Gastroesophageal sphincter (tissue), 4 donors: ENCODE measurements at regions not wholly inside any gene's neighbourhood (a gene's known extent, or its start where the extent isn't known, plus 50 kb on each side); places are given as distances from the start of the nearest gene placed in this dataset.

Experiments
- ATAC-seq: fragments of 150-250 bp; one replicate; pipeline ENCODE4 v1.9.1; 2016; ENCODE audit warnings: mild to moderate bottlenecking, moderate library complexity
- H3K27ac ChIP-seq, 4 donors: fragments of 200-600 bp; sonication (generic) in 3 of 4; 1 replicate in 3 of 4; 2 replicates in 1 of 4; pipeline ENCODE4 v1.5.1; 2016 to 2019
- H3K27me3 ChIP-seq: fragments of 200-600 bp; sonication (generic); one replicate; pipeline ENCODE4 v1.5.1; 2019
- H3K36me3 ChIP-seq, 2 donors: fragments of 200-600 bp; sonication (generic); one replicate each; pipeline ENCODE4 v1.5.1; 2019; ENCODE audit warnings: control low read depth in 1 of 2
- H3K4me1 ChIP-seq, 3 donors: fragments of 200-600 bp; sonication (generic); 1 replicate in 2 of 3; 2 replicates in 1 of 3; pipeline ENCODE4 v1.5.1; 2016 to 2019; ENCODE audit warnings: control low read depth in 2 of 3
- H3K4me3 ChIP-seq, 2 donors: fragments of 200-600 bp; sonication (generic); one replicate each; pipeline ENCODE4 v1.5.1; 2019; ENCODE audit warnings: mild to moderate bottlenecking in 1 of 2, moderate library complexity in 1 of 2
- H3K9me3 ChIP-seq, 3 donors: fragments of 200-600 bp; sonication (generic); one replicate each; pipeline ENCODE4 v1.5.1; 2017 to 2019; ENCODE audit warnings: control low read depth in 2 of 3
- EP300 ChIP-seq: sonication (generic); formaldehyde crosslinking; IDR thresholded peaks from one replicate; pipeline ENCODE4 v1.6.1; 2017; ENCODE audit warnings: antibody characterized with exemption, mild to moderate bottlenecking
- POLR2A ChIP-seq, 2 donors: fragments of 450-650 bp; IDR thresholded peaks; one replicate each; pipeline ENCODE4 v1.6.1; 2017; ENCODE audit warnings: antibody characterized with exemption in 2 of 2, mild to moderate bottlenecking in 2 of 2, moderate library complexity in 1 of 2
- POLR2AphosphoS5 ChIP-seq: sonication (generic); formaldehyde crosslinking; IDR thresholded peaks from one replicate; pipeline ENCODE4 v1.6.1; 2017; ENCODE audit warnings: antibody characterized with exemption
- WGBS, 2 donors: methylation state at CpG; one replicate each; pipeline ENCODE4 v1.1.5; 2018; ENCODE audit warnings: low coverage in 1 of 2; 5-methylcytosine and 5-hydroxymethylcytosine counted together
- TF ChIP-seq, protein P1 (sequence below), 4 experiments: fragments of 200-600 bp in 2 of 4; fragments of 450-650 bp in 2 of 4; sonication (generic) in 1 of 4; IDR thresholded peaks; one replicate each; pipeline ENCODE4 v1.5.1; 2017 to 2019; ENCODE audit warnings: antibody characterized with exemption in 4 of 4, mild to moderate bottlenecking in 2 of 4, moderate library complexity in 2 of 4

DNA sequence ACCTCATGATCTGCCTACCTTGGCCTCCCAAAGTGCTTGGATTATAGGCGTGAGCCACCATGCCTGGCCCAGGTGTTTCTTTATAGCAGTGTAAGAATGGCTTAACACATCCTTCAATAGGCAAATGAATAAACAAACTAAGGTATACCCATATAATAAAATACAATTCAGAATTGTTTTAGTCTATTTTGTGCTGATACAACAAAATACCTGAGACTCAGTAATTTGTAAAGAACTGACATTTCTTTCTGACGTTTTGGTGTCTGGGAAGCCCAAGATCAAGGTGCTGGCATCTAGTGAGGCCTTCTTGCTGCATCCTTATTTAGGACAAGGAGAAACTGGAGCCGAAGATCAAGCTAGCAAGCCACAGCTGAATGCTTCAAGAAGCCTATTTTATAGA, 1372.1 kb upstream of the DDX18 start:
- Histone ChIP-seq H3K9me3 (peaks cover 0 to 18% (median 0%) of the 10 kb centered on the region in 3 donors), H3K27ac (no peak overlapping the region), H3K4me1 (no peaks in the 10 kb centered on the region), H3K36me3 (no peaks in the 10 kb centered on the region), H3K4me3 (no peak overlapping the region), H3K27me3 (no peaks in the 10 kb centered on the region)
- no peak for ATAC-seq
- no peak for TF ChIP-seq EP300
- no peak for TF ChIP-seq POLR2A (IDR thresholded peaks at IDR 0.05)
- TF ChIP-seq POLR2AphosphoS5 = no peak
- TF ChIP-seq, protein P1, sequence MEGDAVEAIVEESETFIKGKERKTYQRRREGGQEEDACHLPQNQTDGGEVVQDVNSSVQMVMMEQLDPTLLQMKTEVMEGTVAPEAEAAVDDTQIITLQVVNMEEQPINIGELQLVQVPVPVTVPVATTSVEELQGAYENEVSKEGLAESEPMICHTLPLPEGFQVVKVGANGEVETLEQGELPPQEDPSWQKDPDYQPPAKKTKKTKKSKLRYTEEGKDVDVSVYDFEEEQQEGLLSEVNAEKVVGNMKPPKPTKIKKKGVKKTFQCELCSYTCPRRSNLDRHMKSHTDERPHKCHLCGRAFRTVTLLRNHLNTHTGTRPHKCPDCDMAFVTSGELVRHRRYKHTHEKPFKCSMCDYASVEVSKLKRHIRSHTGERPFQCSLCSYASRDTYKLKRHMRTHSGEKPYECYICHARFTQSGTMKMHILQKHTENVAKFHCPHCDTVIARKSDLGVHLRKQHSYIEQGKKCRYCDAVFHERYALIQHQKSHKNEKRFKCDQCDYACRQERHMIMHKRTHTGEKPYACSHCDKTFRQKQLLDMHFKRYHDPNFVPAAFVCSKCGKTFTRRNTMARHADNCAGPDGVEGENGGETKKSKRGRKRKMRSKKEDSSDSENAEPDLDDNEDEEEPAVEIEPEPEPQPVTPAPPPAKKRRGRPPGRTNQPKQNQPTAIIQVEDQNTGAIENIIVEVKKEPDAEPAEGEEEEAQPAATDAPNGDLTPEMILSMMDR (IDR thresholded peaks at IDR 0.05) = no peak
- 69 to 100% methylated on average over 1 to 3 of the region's 3 CpGs for whole genome bisulfite sequencing, 2 donors

DNA sequence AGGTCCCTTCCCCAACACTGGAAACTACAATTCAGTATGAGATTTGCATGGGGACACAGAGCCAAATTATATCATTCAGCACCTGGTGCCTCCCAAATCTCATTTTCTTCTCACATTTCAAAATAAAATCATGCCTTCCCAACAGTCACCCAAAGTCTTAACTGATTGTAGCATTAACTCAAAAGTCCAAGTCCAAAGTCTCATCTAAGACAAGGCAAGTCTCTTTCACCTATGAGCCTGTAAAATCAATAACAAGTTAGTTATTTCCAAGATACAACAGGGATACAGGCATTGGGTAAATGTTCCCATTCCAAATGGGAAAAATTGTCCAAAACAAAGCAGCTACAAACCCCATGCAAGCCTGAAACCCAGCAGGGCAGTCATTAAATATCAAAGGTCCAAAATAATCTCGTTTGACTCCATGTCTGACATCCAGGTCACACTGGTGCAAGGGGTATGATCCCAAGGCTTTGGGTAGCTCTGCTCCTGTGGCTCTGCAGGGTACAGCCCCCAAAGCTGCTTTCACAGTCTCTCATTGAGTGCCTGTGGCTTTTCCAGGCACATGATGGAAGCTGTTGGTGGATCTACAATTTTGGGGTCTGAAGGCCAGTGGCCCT, 1370.1 kb upstream of the DDX18 start:
- peaks cover 0 to 18% (median 0%) of the 10 kb centered on the region in 3 donors for H3K9me3 ChIP-seq
- H3K4me1 ChIP-seq = no peaks in the 10 kb centered on the region
- H3K36me3 ChIP-seq = no peaks in the 10 kb centered on the region
- no peak overlapping the region for H3K27ac ChIP-seq
- H3K4me3 ChIP-seq = no peak overlapping the region
- WGBS, 2 donors = 50% methylated on average over 1 of the region's 1 CpG; no CpG with 5 or more reads in 1 of the 2 donors
- H3K27me3 ChIP-seq = no peaks in the 10 kb centered on the region
- no peak for ATAC-seq
- TF ChIP-seq POLR2AphosphoS5 = no peak
- no peak for TF ChIP-seq EP300
- no peak for TF ChIP-seq POLR2A (IDR thresholded peaks at IDR 0.05)
- TF ChIP-seq, protein P1 (IDR thresholded peaks at IDR 0.05) = no peak

DNA sequence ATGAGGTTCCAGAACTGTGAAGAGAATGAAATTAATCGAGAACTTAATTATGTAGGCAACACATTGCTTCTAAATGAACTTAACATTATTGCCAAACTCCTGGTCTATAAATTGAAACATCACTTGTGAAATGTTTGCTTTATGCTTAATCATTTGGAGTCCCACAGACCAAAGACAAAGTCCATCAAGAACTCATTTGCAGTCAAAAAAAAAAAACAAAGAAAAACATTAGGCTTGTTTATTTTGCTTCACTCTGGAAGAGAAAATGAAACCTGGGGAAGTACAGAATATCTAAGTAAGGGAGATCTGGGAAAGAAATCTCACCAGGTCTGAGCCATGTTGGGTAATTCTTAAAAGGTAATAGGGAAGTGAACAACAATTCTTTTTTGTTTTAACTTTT, 1363.5 kb upstream of the DDX18 start:
- no peak overlapping the region for H3K4me3 ChIP-seq
- ATAC-seq = no peak
- no peaks in the 10 kb centered on the region for H3K27me3 ChIP-seq
- TF ChIP-seq EP300 (no peak), POLR2AphosphoS5 (no peak), POLR2A (IDR thresholded peaks at IDR 0.05) (no peak)
- TF ChIP-seq, protein P1 (IDR thresholded peaks at IDR 0.05) = no peak
- H3K9me3 ChIP-seq = peaks cover 0 to 10% (median 0%) of the 10 kb centered on the region in 3 donors
- H3K36me3 ChIP-seq = no peaks in the 10 kb centered on the region
- H3K4me1 ChIP-seq = no peaks in the 10 kb centered on the region
- no peak overlapping the region for H3K27ac ChIP-seq
- WGBS, 2 donors = 86 to 100% methylated on average over 1 of the region's 1 CpG

GRCh38 chr2:116452651-116453050, 1361.8 kb upstream of the DDX18 start:
- no peak overlapping the region for H3K4me3 ChIP-seq
- H3K27me3 ChIP-seq = no peaks in the 10 kb centered on the region
- no peaks in the 10 kb centered on the region for H3K4me1 ChIP-seq
- TF ChIP-seq POLR2AphosphoS5 (no peak), POLR2A (IDR thresholded peaks at IDR 0.05) (no peak), EP300 (no peak)
- TF ChIP-seq, protein P1 (IDR thresholded peaks at IDR 0.05) = no peak
- no peaks in the 10 kb centered on the region for H3K36me3 ChIP-seq
- H3K9me3 ChIP-seq = peaks cover 0 to 19% (median 0%) of the 10 kb centered on the region in 3 donors
- no peak overlapping the region for H3K27ac ChIP-seq
- WGBS, 2 donors = 58 to 61% methylated on average over 2 of the region's 2 CpGs
- no peak for ATAC-seq

GRCh38 chr2:116456429-116456828, 1358.1 kb upstream of the DDX18 start:
- ATAC-seq = no peak
- TF ChIP-seq EP300 = no peak
- no peak for TF ChIP-seq POLR2A (IDR thresholded peaks at IDR 0.05)
- TF ChIP-seq, protein P1 (IDR thresholded peaks at IDR 0.05) = no peak
- H3K4me1 ChIP-seq = no peaks in the 10 kb centered on the region
- H3K27ac ChIP-seq = no peak overlapping the region
- no peaks in the 10 kb centered on the region for H3K27me3 ChIP-seq
- peaks cover 0 to 19% (median 0%) of the 10 kb centered on the region in 3 donors for H3K9me3 ChIP-seq
- no peak overlapping the region for H3K4me3 ChIP-seq
- WGBS, 2 donors = 84 to 95% methylated on average over 4 of the region's 4 CpGs
- no peaks in the 10 kb centered on the region for H3K36me3 ChIP-seq
